ENCODE measurements at regions not wholly inside any gene's neighbourhood (a gene's known extent, or its start where the extent isn't known, plus 50 kb on each side); places are given as distances from the start of the nearest gene placed in this dataset.
"Not testable (repeated sequence)": the region's sequence is repeated elsewhere in the genome, so short reads cannot be mapped to it uniquely, and the experiment has no call there.

DNA sequence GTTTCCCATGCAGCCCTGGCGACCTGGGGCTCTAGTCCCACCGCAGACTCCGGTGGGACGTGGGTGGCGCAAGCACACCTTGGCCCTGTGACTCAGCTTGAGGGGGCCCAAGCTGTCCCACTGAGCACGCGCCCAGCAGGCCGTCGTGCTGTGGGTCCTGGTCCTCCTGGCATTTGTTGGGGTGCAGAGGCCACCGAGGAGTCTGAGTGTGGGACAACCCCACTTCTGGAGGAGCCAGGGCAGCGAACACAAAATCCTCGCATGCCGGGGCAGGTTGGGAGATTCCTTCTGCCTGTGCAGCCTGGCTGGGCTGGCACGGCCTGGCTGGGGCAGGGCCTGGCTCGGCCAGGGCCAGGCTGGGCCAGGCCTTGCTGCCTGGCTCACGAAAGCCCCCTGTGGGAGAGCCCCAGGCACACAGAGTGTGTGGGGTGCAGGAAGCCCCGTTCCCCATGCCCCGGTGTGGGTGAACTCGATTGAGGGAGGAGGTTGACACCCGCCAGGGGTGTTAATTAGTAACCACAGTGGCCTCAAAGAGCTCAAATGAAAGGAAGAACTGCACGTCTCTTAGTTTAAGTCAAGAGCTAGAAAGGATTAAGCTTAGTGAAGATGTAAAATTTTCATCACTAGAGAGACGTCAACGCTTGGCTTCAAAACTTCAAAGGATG is 1808.5 kb upstream of the DEFB115 start:
- Mint-ChIP-seq H3K4me1 (ENCODE audit: low read depth, unreplicated experiment) (no peaks in the 10 kb centered on the region), H3K27ac (ENCODE audit: unreplicated experiment) (no peak overlapping the region), H3K4me3 (ENCODE audit: unreplicated experiment) (no peak overlapping the region), H3K27me3 (ENCODE audit: unreplicated experiment) (peaks cover 7% of the 10 kb centered on the region), H3K9me3 (ENCODE audit: unreplicated experiment) (peaks cover 17% of the 10 kb centered on the region), H3K36me3 (ENCODE audit: unreplicated experiment) (peaks cover 17% of the 10 kb centered on the region)
- TF ChIP-seq, protein P1, sequence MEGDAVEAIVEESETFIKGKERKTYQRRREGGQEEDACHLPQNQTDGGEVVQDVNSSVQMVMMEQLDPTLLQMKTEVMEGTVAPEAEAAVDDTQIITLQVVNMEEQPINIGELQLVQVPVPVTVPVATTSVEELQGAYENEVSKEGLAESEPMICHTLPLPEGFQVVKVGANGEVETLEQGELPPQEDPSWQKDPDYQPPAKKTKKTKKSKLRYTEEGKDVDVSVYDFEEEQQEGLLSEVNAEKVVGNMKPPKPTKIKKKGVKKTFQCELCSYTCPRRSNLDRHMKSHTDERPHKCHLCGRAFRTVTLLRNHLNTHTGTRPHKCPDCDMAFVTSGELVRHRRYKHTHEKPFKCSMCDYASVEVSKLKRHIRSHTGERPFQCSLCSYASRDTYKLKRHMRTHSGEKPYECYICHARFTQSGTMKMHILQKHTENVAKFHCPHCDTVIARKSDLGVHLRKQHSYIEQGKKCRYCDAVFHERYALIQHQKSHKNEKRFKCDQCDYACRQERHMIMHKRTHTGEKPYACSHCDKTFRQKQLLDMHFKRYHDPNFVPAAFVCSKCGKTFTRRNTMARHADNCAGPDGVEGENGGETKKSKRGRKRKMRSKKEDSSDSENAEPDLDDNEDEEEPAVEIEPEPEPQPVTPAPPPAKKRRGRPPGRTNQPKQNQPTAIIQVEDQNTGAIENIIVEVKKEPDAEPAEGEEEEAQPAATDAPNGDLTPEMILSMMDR (IDR thresholded peaks at IDR 0.05; ENCODE audit: partially characterized antibody, unreplicated experiment), result no peak
- no peak for DNase-seq

DNA sequence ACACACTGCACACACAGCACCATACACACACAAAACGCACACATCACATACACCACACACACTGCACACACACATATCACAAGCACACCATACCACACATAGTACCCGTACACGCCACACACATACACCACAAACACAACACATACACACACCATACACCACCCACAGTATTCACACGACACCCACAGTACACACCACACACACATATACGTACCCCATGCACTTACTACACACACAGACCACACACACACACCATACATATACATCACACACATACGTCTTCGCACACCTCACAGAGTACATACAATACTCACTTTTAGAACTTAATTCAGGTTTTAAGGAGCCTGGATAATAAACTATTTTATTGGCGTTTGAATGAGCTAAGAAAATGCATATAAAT is 1805.3 kb upstream of the DEFB115 start:
- H3K4me3 Mint-ChIP-seq (ENCODE audit: unreplicated experiment), result no peak overlapping the region
- peaks cover 6% of the 10 kb centered on the region for H3K27me3 Mint-ChIP-seq (ENCODE audit: unreplicated experiment)
- H3K36me3 Mint-ChIP-seq (ENCODE audit: unreplicated experiment), result peaks cover 11% of the 10 kb centered on the region
- TF ChIP-seq, protein P1 (IDR thresholded peaks at IDR 0.05; ENCODE audit: partially characterized antibody, unreplicated experiment), result no peak
- no peak overlapping the region for H3K27ac Mint-ChIP-seq (ENCODE audit: unreplicated experiment)
- H3K9me3 Mint-ChIP-seq (ENCODE audit: unreplicated experiment), result peaks cover 19% of the 10 kb centered on the region
- H3K4me1 Mint-ChIP-seq (ENCODE audit: low read depth, unreplicated experiment), result no peaks in the 10 kb centered on the region
- DNase-seq, result no peak

DNA sequence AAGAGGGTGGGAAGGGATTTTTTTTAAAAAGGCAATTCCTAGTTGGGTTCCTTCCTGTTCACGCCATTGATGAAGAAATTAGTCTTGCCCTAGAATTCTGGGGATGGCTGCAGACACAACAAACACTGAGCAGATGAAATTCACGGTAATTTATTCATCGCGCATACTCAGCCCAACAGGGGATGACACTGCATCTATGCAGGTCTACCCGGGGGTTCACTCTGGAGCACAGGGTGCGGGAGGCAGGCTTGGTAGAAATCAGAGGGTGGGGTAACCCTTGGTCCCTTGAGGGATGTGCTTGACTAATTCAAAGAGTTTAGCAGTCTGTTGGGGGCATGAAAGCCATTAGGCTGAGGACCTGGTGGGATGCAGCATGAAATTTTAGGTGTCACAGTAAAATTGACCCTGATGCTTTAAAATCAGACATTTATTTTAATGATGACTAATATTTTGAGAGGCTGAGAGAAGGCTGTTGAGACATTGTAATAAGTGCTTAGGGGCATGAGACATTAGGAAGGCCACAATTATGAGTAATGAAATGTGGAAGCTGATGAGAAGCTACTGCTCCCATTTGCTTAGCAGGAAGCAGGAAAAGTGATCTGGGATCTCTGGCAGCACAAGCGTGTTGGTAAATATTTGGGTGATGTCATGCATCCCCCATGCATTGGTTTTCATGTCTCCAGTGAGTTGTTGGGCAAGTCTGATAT is 1800.3 kb upstream of the DEFB115 start:
- H3K36me3 Mint-ChIP-seq (ENCODE audit: unreplicated experiment); H3K4me1 Mint-ChIP-seq (ENCODE audit: low read depth, unreplicated experiment); H3K27ac Mint-ChIP-seq (ENCODE audit: unreplicated experiment); DNase-seq; H3K4me3 Mint-ChIP-seq (ENCODE audit: unreplicated experiment); H3K27me3 Mint-ChIP-seq (ENCODE audit: unreplicated experiment): not testable (repeated sequence)
- H3K9me3 Mint-ChIP-seq (ENCODE audit: unreplicated experiment), result peaks cover 24% of the 10 kb centered on the region

DNA sequence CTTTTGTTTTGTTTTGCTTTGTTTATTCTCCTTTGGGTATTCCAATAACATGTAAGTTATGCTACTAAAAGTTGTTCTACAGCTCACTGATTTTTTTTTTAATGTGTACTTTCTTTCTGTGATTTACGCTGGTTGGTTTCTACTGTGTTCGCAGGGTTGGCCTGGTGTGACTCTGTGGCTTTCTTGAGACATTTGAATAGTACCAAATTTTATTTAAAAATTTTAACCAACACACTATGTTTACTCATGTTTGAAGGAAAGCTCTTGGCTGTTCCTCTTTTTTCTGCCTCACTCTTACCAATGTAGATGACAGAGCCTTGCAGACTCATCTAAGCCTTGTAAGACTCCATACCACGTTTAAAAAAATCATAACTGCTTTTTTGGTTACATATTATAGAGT is 1784.9 kb upstream of the DEFB115 start:
- DNase-seq, result no peak
- no peaks in the 10 kb centered on the region for H3K27me3 Mint-ChIP-seq (ENCODE audit: unreplicated experiment)
- H3K4me1 Mint-ChIP-seq (ENCODE audit: low read depth, unreplicated experiment), result no peaks in the 10 kb centered on the region
- H3K36me3 Mint-ChIP-seq (ENCODE audit: unreplicated experiment), result no peaks in the 10 kb centered on the region
- TF ChIP-seq, protein P1 (IDR thresholded peaks at IDR 0.05; ENCODE audit: partially characterized antibody, unreplicated experiment), result no peak
- no peak overlapping the region for H3K4me3 Mint-ChIP-seq (ENCODE audit: unreplicated experiment)
- H3K27ac Mint-ChIP-seq (ENCODE audit: unreplicated experiment), result no peak overlapping the region
- H3K9me3 Mint-ChIP-seq (ENCODE audit: unreplicated experiment), result peaks cover 13% of the 10 kb centered on the region

DNA sequence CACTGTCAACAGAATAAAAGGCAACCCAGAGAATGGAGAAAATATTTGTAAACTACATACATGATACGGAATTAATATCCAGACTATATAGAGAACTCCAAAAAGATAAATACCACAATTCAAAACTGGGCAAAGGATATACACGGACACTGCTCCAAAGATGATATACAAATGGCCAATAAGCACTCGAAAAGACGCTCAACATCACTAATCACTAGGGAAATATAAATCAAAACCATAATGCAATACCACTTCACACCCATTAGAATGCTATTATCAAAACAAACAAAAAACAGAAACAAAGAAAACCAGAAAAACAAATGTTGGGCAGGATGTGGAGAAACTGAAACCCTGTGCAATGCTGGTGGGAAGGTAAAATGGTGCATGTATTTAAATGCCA is 1764.6 kb upstream of the DEFB115 start:
- H3K4me3 Mint-ChIP-seq (ENCODE audit: unreplicated experiment); DNase-seq; H3K27ac Mint-ChIP-seq (ENCODE audit: unreplicated experiment); H3K9me3 Mint-ChIP-seq (ENCODE audit: unreplicated experiment); H3K36me3 Mint-ChIP-seq (ENCODE audit: unreplicated experiment); H3K27me3 Mint-ChIP-seq (ENCODE audit: unreplicated experiment); H3K4me1 Mint-ChIP-seq (ENCODE audit: low read depth, unreplicated experiment): not testable (repeated sequence)

DNA sequence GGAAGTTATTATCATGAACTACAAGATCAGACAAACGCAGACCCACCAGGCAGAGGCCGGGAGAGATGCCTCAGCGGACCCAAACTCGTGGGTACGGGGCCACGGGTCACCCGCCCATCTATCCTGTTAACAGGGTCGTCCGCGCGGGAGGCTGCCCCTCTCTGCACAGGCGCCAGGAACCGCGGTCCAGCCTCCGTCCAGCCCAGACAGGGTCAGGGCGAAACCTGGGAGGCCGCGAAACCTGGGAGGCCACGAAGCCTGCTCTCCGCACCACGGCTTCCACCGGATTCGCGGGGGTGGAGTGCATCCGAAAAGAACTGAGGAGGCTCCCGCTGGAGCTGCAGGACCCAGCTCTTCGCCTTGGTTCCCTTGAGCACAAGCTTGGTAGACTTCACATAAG is 1760.7 kb upstream of the DEFB115 start:
- H3K36me3 Mint-ChIP-seq (ENCODE audit: unreplicated experiment); H3K9me3 Mint-ChIP-seq (ENCODE audit: unreplicated experiment); H3K27me3 Mint-ChIP-seq (ENCODE audit: unreplicated experiment); H3K27ac Mint-ChIP-seq (ENCODE audit: unreplicated experiment); H3K4me1 Mint-ChIP-seq (ENCODE audit: low read depth, unreplicated experiment); H3K4me3 Mint-ChIP-seq (ENCODE audit: unreplicated experiment); DNase-seq: not testable (repeated sequence)

Measured in glutamatergic neuron (in vitro differentiated cells).